ENCODE measurements at regions not wholly inside any gene's neighbourhood (a gene's known extent, or its start where the extent isn't known, plus 50 kb on each side); places are given as distances from the start of the nearest gene placed in this dataset.

GRCh38 chr2:211061612-211062296 lies 505.4 kb downstream of the CPS1 start:
- no peak for TF ChIP-seq CTCF (IDR thresholded peaks at IDR 0.05; ENCODE audit: low read depth, low read length, missing input control)
- TF ChIP-seq MAX (IDR thresholded peaks at IDR 0.05), result no peak
- TF ChIP-seq RAD21 (IDR thresholded peaks at IDR 0.05), result no peak
- TF ChIP-seq GABPA (IDR thresholded peaks at IDR 0.05 in 1 of 2, conservative IDR thresholded peaks at IDR 0.05 in 1 of 2), result no peak
- TF ChIP-seq REST (IDR thresholded peaks at IDR 0.05), result no peak
- TF ChIP-seq YY1 (IDR thresholded peaks at IDR 0.05), result no peak

All from liver (tissue), 3 donors.